BLaER1 (cell line): ENCODE measurements at regions not wholly inside any gene's neighbourhood (a gene's known extent, or its start where the extent isn't known, plus 50 kb on each side); places are given as distances from the start of the nearest gene placed in this dataset.
"Not testable (repeated sequence)": the region's sequence is repeated elsewhere in the genome, so short reads cannot be mapped to it uniquely, and the experiment has no call there.

ENCODE experiments used
- H3K27ac ChIP-seq: shearing (Covaris generic); formaldehyde crosslinking; 2 replicates; pipeline ENCODE4 v1.8.1; 2022
- H3K27me3 ChIP-seq: shearing (Covaris generic); formaldehyde crosslinking; 2 replicates; pipeline ENCODE4 v1.8.1; 2022
- H3K36me3 ChIP-seq: shearing (Covaris generic); formaldehyde crosslinking; 2 replicates; pipeline ENCODE4 v1.8.1; 2022
- H3K4me1 ChIP-seq: shearing (Covaris generic); formaldehyde crosslinking; 2 replicates; pipeline ENCODE4 v1.8.1; 2022
- H3K4me2 ChIP-seq: shearing (Covaris generic); formaldehyde crosslinking; 2 replicates; pipeline ENCODE4 v1.8.1; 2022
- H3K4me3 ChIP-seq: shearing (Covaris generic); formaldehyde crosslinking; 2 replicates; pipeline ENCODE4 v1.8.1; 2022
- H3K9ac ChIP-seq: shearing (Covaris generic); formaldehyde crosslinking; 2 replicates; pipeline ENCODE4 v1.8.1; 2022
- H3K9me3 ChIP-seq: shearing (Covaris generic); formaldehyde crosslinking; 2 replicates; pipeline ENCODE4 v1.8.1; 2022
- H4K20me1 ChIP-seq: shearing (Covaris generic); formaldehyde crosslinking; 2 replicates; pipeline ENCODE4 v1.8.1; 2022
- Cebpa-rat ChIP-seq: shearing (Covaris generic); IDR thresholded peaks from 2 replicates; pipeline ENCODE4 v1.8.1; 2022

GRCh38 chr4:59671037-59671436 is 1529.1 kb upstream of the ADGRL3 start:
- Histone ChIP-seq H3K4me2 (no peak overlapping the region), H4K20me1 (no peaks in the 10 kb centered on the region), H3K27me3 (no peaks in the 10 kb centered on the region), H3K4me3 (no peak overlapping the region), H3K4me1 (no peaks in the 10 kb centered on the region), H3K36me3 (no peaks in the 10 kb centered on the region), H3K27ac (no peak overlapping the region), H3K9ac (no peak overlapping the region), H3K9me3 (no peaks in the 10 kb centered on the region)
- no peak for TF ChIP-seq Cebpa-rat

- no peaks in the 10 kb centered on the region for H3K4me1 ChIP-seq
- no peak overlapping the region for H3K9ac ChIP-seq
- no peak overlapping the region for H3K4me3 ChIP-seq
- H3K9me3 ChIP-seq = no peaks in the 10 kb centered on the region
- no peaks in the 10 kb centered on the region for H4K20me1 ChIP-seq
- no peak for TF ChIP-seq Cebpa-rat
- no peak overlapping the region for H3K27ac ChIP-seq
- no peak overlapping the region for H3K4me2 ChIP-seq
- H3K36me3 ChIP-seq = no peaks in the 10 kb centered on the region
- no peaks in the 10 kb centered on the region for H3K27me3 ChIP-seq
These were observed 1523.7 kb upstream of the ADGRL3 start for GRCh38 chr4:59676389-59676788.

GRCh38 chr4:59676992-59677391 is 1523.1 kb upstream of the ADGRL3 start:
- not testable (repeated sequence) for H3K4me1 ChIP-seq

GRCh38 chr4:59685626-59686025 is 1514.5 kb upstream of the ADGRL3 start:
- Histone ChIP-seq H3K27me3 (no peaks in the 10 kb centered on the region), H3K9ac (no peak overlapping the region), H3K36me3 (no peaks in the 10 kb centered on the region), H3K4me3 (no peak overlapping the region), H3K4me2 (no peak overlapping the region), H4K20me1 (no peaks in the 10 kb centered on the region), H3K27ac (no peak overlapping the region), H3K4me1 (no peaks in the 10 kb centered on the region), H3K9me3 (no peaks in the 10 kb centered on the region)
- TF ChIP-seq Cebpa-rat = no peak

More at GRCh38 chr4:59676992-59677391, 1523.1 kb upstream of the ADGRL3 start:
- H3K4me2 ChIP-seq, H3K27ac ChIP-seq, H3K4me3 ChIP-seq, H3K9ac ChIP-seq, H3K9me3 ChIP-seq, H3K36me3 ChIP-seq, H3K27me3 ChIP-seq, H4K20me1 ChIP-seq: not testable (repeated sequence)

GRCh38 chr4:59689149-59689548 is 1511.0 kb upstream of the ADGRL3 start:
- TF ChIP-seq Cebpa-rat = no peak
- no peak overlapping the region for H3K9ac ChIP-seq
- H3K4me1 ChIP-seq = no peaks in the 10 kb centered on the region
- no peak overlapping the region for H3K4me3 ChIP-seq
- H3K27ac ChIP-seq = no peak overlapping the region
- no peak overlapping the region for H3K4me2 ChIP-seq
- no peaks in the 10 kb centered on the region for H3K27me3 ChIP-seq
- H3K36me3 ChIP-seq = no peaks in the 10 kb centered on the region
- no peaks in the 10 kb centered on the region for H3K9me3 ChIP-seq
- H4K20me1 ChIP-seq = no peaks in the 10 kb centered on the region

GRCh38 chr4:59695355-59696053 is 1504.6 kb upstream of the ADGRL3 start:
- no peaks in the 10 kb centered on the region for H3K27me3 ChIP-seq
- no peak for TF ChIP-seq Cebpa-rat
- H3K4me3 ChIP-seq = no peak overlapping the region
- H3K36me3 ChIP-seq = no peaks in the 10 kb centered on the region
- H3K4me1 ChIP-seq = no peaks in the 10 kb centered on the region
- H3K9ac ChIP-seq = no peak overlapping the region
- H3K27ac ChIP-seq = no peak overlapping the region
- H4K20me1 ChIP-seq = no peaks in the 10 kb centered on the region
- no peak overlapping the region for H3K4me2 ChIP-seq
- no peaks in the 10 kb centered on the region for H3K9me3 ChIP-seq

GRCh38 chr4:59698041-59698440 is 1502.1 kb upstream of the ADGRL3 start:
- no peak overlapping the region for H3K4me3 ChIP-seq
- no peak for TF ChIP-seq Cebpa-rat
- no peak overlapping the region for H3K4me2 ChIP-seq
- no peaks in the 10 kb centered on the region for H3K4me1 ChIP-seq
- H4K20me1 ChIP-seq = no peaks in the 10 kb centered on the region
- H3K9ac ChIP-seq = no peak overlapping the region
- no peaks in the 10 kb centered on the region for H3K36me3 ChIP-seq
- no peak overlapping the region for H3K27ac ChIP-seq
- H3K27me3 ChIP-seq = no peaks in the 10 kb centered on the region
- no peaks in the 10 kb centered on the region for H3K9me3 ChIP-seq

GRCh38 chr4:59700651-59701050 is 1499.5 kb upstream of the ADGRL3 start:
- H4K20me1 ChIP-seq = no peaks in the 10 kb centered on the region

GRCh38 chr4:59704616-59705015 is 1495.5 kb upstream of the ADGRL3 start:
- Histone ChIP-seq H3K4me2 (no peak overlapping the region), H3K27me3 (no peaks in the 10 kb centered on the region), H3K9ac (no peak overlapping the region), H3K27ac (no peak overlapping the region), H4K20me1 (no peaks in the 10 kb centered on the region), H3K4me3 (no peak overlapping the region), H3K9me3 (no peaks in the 10 kb centered on the region), H3K36me3 (no peaks in the 10 kb centered on the region), H3K4me1 (no peaks in the 10 kb centered on the region)
- no peak for TF ChIP-seq Cebpa-rat

More at GRCh38 chr4:59700651-59701050, 1499.5 kb upstream of the ADGRL3 start:
- H3K36me3 ChIP-seq = no peaks in the 10 kb centered on the region
- H3K27ac ChIP-seq = no peak overlapping the region
- no peak for TF ChIP-seq Cebpa-rat
- H3K9me3 ChIP-seq = no peaks in the 10 kb centered on the region
- no peaks in the 10 kb centered on the region for H3K27me3 ChIP-seq
- H3K4me3 ChIP-seq = no peak overlapping the region
- no peak overlapping the region for H3K9ac ChIP-seq
- H3K4me1 ChIP-seq = no peaks in the 10 kb centered on the region
- H3K4me2 ChIP-seq = no peak overlapping the region

- Histone ChIP-seq H4K20me1 (no peaks in the 10 kb centered on the region), H3K9ac (no peak overlapping the region), H3K4me3 (no peak overlapping the region), H3K27ac (no peak overlapping the region), H3K4me2 (no peak overlapping the region), H3K27me3 (no peaks in the 10 kb centered on the region), H3K9me3 (no peaks in the 10 kb centered on the region), H3K36me3 (no peaks in the 10 kb centered on the region), H3K4me1 (no peaks in the 10 kb centered on the region)
- TF ChIP-seq Cebpa-rat = no peak
These were observed 1487.7 kb upstream of the ADGRL3 start for GRCh38 chr4:59712470-59712869.

GRCh38 chr4:59724286-59724685 is 1475.8 kb upstream of the ADGRL3 start:
- H3K4me1 ChIP-seq, H4K20me1 ChIP-seq, H3K9me3 ChIP-seq, H3K36me3 ChIP-seq, H3K4me2 ChIP-seq, H3K9ac ChIP-seq, H3K27me3 ChIP-seq, H3K4me3 ChIP-seq, H3K27ac ChIP-seq: not testable (repeated sequence)
